HG03135 (cell line): ENCODE measurements at regions not wholly inside any gene's neighbourhood (a gene's known extent, or its start where the extent isn't known, plus 50 kb on each side); places are given as distances from the start of the nearest gene placed in this dataset.

Experiments used
- ATAC-seq: cut with Tn5 transposase; IDR thresholded peaks from one replicate; pipeline ENCODE4 v1.9.1; 2021; ENCODE audit warnings: mild to moderate bottlenecking, moderate library complexity; ENCODE audit not compliant: unreplicated experiment

- peak; percentile 55 for ATAC-seq
Measured at GRCh38 chr17:72421128-72422092, 300.6 kb downstream of the SOX9 start.

GRCh38 chr17:72422204-72422504 lies 301.3 kb downstream of the SOX9 start:
- no peak for ATAC-seq

GRCh38 chr17:72422505-72423285 lies 301.9 kb downstream of the SOX9 start:
- ATAC-seq = peak; percentile 44

- ATAC-seq = no peak
Measured at GRCh38 chr17:72423286-72423589, 302.4 kb downstream of the SOX9 start.

- ATAC-seq = no peak
Measured at GRCh38 chr17:72423718-72424117, 302.9 kb downstream of the SOX9 start.

- ATAC-seq = no peak
Measured at GRCh38 chr17:72424505-72425117, 303.8 kb downstream of the SOX9 start.

GRCh38 chr17:72425133-72425793 lies 304.4 kb downstream of the SOX9 start:
- no peak for ATAC-seq

- ATAC-seq = no peak
Measured at GRCh38 chr17:72425794-72426168, 305.0 kb downstream of the SOX9 start.

GRCh38 chr17:72426321-72426720 lies 305.5 kb downstream of the SOX9 start:
- no peak for ATAC-seq

GRCh38 chr17:72426948-72427760 lies 306.3 kb downstream of the SOX9 start:
- no peak for ATAC-seq

- ATAC-seq = no peak
Measured at GRCh38 chr17:72427761-72428109, 306.9 kb downstream of the SOX9 start.

GRCh38 chr17:72429066-72429638 lies 308.3 kb downstream of the SOX9 start:
- no peak for ATAC-seq

GRCh38 chr17:72430611-72431432 lies 310.0 kb downstream of the SOX9 start:
- ATAC-seq = no peak

GRCh38 chr17:72432143-72432621 lies 311.4 kb downstream of the SOX9 start:
- no peak for ATAC-seq

GRCh38 chr17:72432881-72433280 lies 312.1 kb downstream of the SOX9 start:
- no peak for ATAC-seq

GRCh38 chr17:72433797-72434196 lies 313.0 kb downstream of the SOX9 start:
- ATAC-seq = no peak

- ATAC-seq = no peak
Measured at GRCh38 chr17:72434581-72434980, 313.8 kb downstream of the SOX9 start.

- ATAC-seq = no peak
Measured at GRCh38 chr17:72434991-72435618, 314.3 kb downstream of the SOX9 start.

- no peak for ATAC-seq
Measured at GRCh38 chr17:72438783-72439182, 318.0 kb downstream of the SOX9 start.
